GM12875 (cell line): ENCODE measurements at regions not wholly inside any gene's neighbourhood (a gene's known extent, or its start where the extent isn't known, plus 50 kb on each side); places are given as distances from the start of the nearest gene placed in this dataset.

ENCODE experiments used
- H3K4me3 ChIP-seq: one replicate; pipeline ENCODE4 v1.5.1; 2011; ENCODE audit warnings: low read depth, low read length, control low read depth
- CTCF ChIP-seq: IDR thresholded peaks from 2 replicates; pipeline ENCODE4 v1.5.1; 2011; ENCODE audit warnings: low read depth, mild to moderate bottlenecking, control low read depth, inconsistent platforms, low read length, moderate library complexity, borderline replicate concordance; ENCODE audit not compliant: insufficient read depth

GRCh38 chr20:39518654-39519053 lies 556.5 kb downstream of the DHX35 start:
- no peak overlapping the region for H3K4me3 ChIP-seq

GRCh38 chr20:39516964-39517363 lies 554.8 kb downstream of the DHX35 start:
- H3K4me3 ChIP-seq = no peak overlapping the region
- TF ChIP-seq CTCF = no peak

More at GRCh38 chr20:39518654-39519053, 556.5 kb downstream of the DHX35 start:
- no peak for TF ChIP-seq CTCF

- TF ChIP-seq CTCF = no peak
- no peak overlapping the region for H3K4me3 ChIP-seq
These were observed 542.6 kb downstream of the DHX35 start for GRCh38 chr20:39504710-39505094.

GRCh38 chr20:39503902-39504709 lies 542.0 kb downstream of the DHX35 start:
- no peak for TF ChIP-seq CTCF
- no peak overlapping the region for H3K4me3 ChIP-seq

GRCh38 chr20:39492223-39492797 lies 530.2 kb downstream of the DHX35 start:
- no peak for TF ChIP-seq CTCF
- no peak overlapping the region for H3K4me3 ChIP-seq

GRCh38 chr20:39491711-39492110 lies 529.6 kb downstream of the DHX35 start:
- TF ChIP-seq CTCF = no peak
- H3K4me3 ChIP-seq = no peak overlapping the region

GRCh38 chr20:39489986-39490560 lies 527.9 kb downstream of the DHX35 start:
- H3K4me3 ChIP-seq = no peak overlapping the region
- TF ChIP-seq CTCF = no peak
